HUES48 (cell line): ENCODE measurements at regions not wholly inside any gene's neighbourhood (a gene's known extent, or its start where the extent isn't known, plus 50 kb on each side); places are given as distances from the start of the nearest gene placed in this dataset.

Experiments
- H3K27ac ChIP-seq: one replicate; pipeline ENCODE4 v1.7.0; 2013; ENCODE audit warnings: low read depth, low read length, inconsistent platforms
- H3K27me3 ChIP-seq: 2 replicates; pipeline ENCODE4 v1.6.1; 2013; ENCODE audit warnings: mild to moderate bottlenecking, low read length; ENCODE audit not compliant: control insufficient read depth, insufficient read depth
- H3K36me3 ChIP-seq: 2 replicates; pipeline ENCODE4 v1.6.1; 2013; ENCODE audit warnings: low read length; ENCODE audit not compliant: control insufficient read depth, insufficient read depth
- H3K4me1 ChIP-seq: 2 replicates; pipeline ENCODE4 v1.6.1; 2013; ENCODE audit warnings: mild to moderate bottlenecking, low read length; ENCODE audit not compliant: control insufficient read depth, insufficient read depth
- H3K4me3 ChIP-seq: 2 replicates; pipeline ENCODE4 v1.5.1; 2013; ENCODE audit warnings: mild to moderate bottlenecking, low read depth, low read length
- H3K9ac ChIP-seq: 2 replicates; pipeline ENCODE4 v1.6.1; 2013; ENCODE audit warnings: mild to moderate bottlenecking, low read depth, low read length, moderate library complexity
- H3K9me3 ChIP-seq: 2 replicates; pipeline ENCODE4 v1.6.1; 2013; ENCODE audit warnings: low read length; ENCODE audit not compliant: control insufficient read depth, insufficient read depth

GRCh38 chr6:134689641-134690040 is 260.3 kb downstream of the ALDH8A1 start:
- no peak overlapping the region for H3K27ac ChIP-seq
- H3K27me3 ChIP-seq = no peaks in the 10 kb centered on the region
- no peaks in the 10 kb centered on the region for H3K9me3 ChIP-seq
- H3K4me3 ChIP-seq = no peak overlapping the region
- no peaks in the 10 kb centered on the region for H3K36me3 ChIP-seq
- no peaks in the 10 kb centered on the region for H3K4me1 ChIP-seq
- H3K9ac ChIP-seq = no peak overlapping the region

- Histone ChIP-seq H3K4me3 (no peak overlapping the region), H3K4me1 (no peaks in the 10 kb centered on the region), H3K27ac (no peak overlapping the region), H3K9ac (no peak overlapping the region), H3K9me3 (no peaks in the 10 kb centered on the region), H3K36me3 (no peaks in the 10 kb centered on the region), H3K27me3 (no peaks in the 10 kb centered on the region)
Observed at GRCh38 chr6:134689177-134689576, 260.7 kb downstream of the ALDH8A1 start.

- H3K4me1 ChIP-seq = no peaks in the 10 kb centered on the region
- H3K36me3 ChIP-seq = no peaks in the 10 kb centered on the region
- no peak overlapping the region for H3K27ac ChIP-seq
- H3K27me3 ChIP-seq = no peaks in the 10 kb centered on the region
- no peak overlapping the region for H3K9ac ChIP-seq
- H3K9me3 ChIP-seq = no peaks in the 10 kb centered on the region
- H3K4me3 ChIP-seq = no peak overlapping the region
Observed at GRCh38 chr6:134686071-134686470, 263.8 kb downstream of the ALDH8A1 start.

- no peak overlapping the region for H3K4me3 ChIP-seq
- H3K9ac ChIP-seq = no peak overlapping the region
- no peaks in the 10 kb centered on the region for H3K27me3 ChIP-seq
- H3K36me3 ChIP-seq = no peaks in the 10 kb centered on the region
- no peaks in the 10 kb centered on the region for H3K4me1 ChIP-seq
- H3K9me3 ChIP-seq = no peaks in the 10 kb centered on the region
- no peak overlapping the region for H3K27ac ChIP-seq
Observed at GRCh38 chr6:134684423-134684795, 265.5 kb downstream of the ALDH8A1 start.

GRCh38 chr6:134683783-134684422 is 266.0 kb downstream of the ALDH8A1 start:
- Histone ChIP-seq H3K9ac (no peak overlapping the region), H3K36me3 (no peaks in the 10 kb centered on the region), H3K27ac (no peak overlapping the region)

GRCh38 chr6:134680433-134680832 is 269.5 kb downstream of the ALDH8A1 start:
- Histone ChIP-seq H3K27ac (no peak overlapping the region), H3K4me1 (no peaks in the 10 kb centered on the region), H3K27me3 (no peaks in the 10 kb centered on the region), H3K36me3 (no peaks in the 10 kb centered on the region), H3K9ac (no peak overlapping the region), H3K4me3 (no peak overlapping the region), H3K9me3 (no peaks in the 10 kb centered on the region)

More at GRCh38 chr6:134683783-134684422, 266.0 kb downstream of the ALDH8A1 start:
- H3K4me1 ChIP-seq = no peaks in the 10 kb centered on the region
- H3K9me3 ChIP-seq = no peaks in the 10 kb centered on the region
- no peak overlapping the region for H3K4me3 ChIP-seq
- no peaks in the 10 kb centered on the region for H3K27me3 ChIP-seq

GRCh38 chr6:134680021-134680420 is 269.9 kb downstream of the ALDH8A1 start:
- H3K36me3 ChIP-seq = no peaks in the 10 kb centered on the region
- no peak overlapping the region for H3K4me3 ChIP-seq
- peaks cover 4% of the 10 kb centered on the region for H3K4me1 ChIP-seq
- no peak overlapping the region for H3K27ac ChIP-seq
- no peaks in the 10 kb centered on the region for H3K27me3 ChIP-seq
- no peaks in the 10 kb centered on the region for H3K9me3 ChIP-seq
- H3K9ac ChIP-seq = no peak overlapping the region

GRCh38 chr6:134678436-134678889 is 271.4 kb downstream of the ALDH8A1 start:
- H3K4me3 ChIP-seq = no peak overlapping the region
- H3K27ac ChIP-seq = no peak overlapping the region
- H3K9ac ChIP-seq = no peak overlapping the region
- H3K27me3 ChIP-seq = no peaks in the 10 kb centered on the region
- H3K4me1 ChIP-seq = peaks cover 11% of the 10 kb centered on the region
- no peaks in the 10 kb centered on the region for H3K36me3 ChIP-seq
- H3K9me3 ChIP-seq = no peaks in the 10 kb centered on the region

- Histone ChIP-seq H3K4me1 (peaks cover 11% of the 10 kb centered on the region), H3K27me3 (no peaks in the 10 kb centered on the region), H3K9ac (no peak overlapping the region), H3K4me3 (no peak overlapping the region), H3K36me3 (no peaks in the 10 kb centered on the region), H3K27ac (no peak overlapping the region), H3K9me3 (no peaks in the 10 kb centered on the region)
Observed at GRCh38 chr6:134676307-134677281, 273.3 kb downstream of the ALDH8A1 start.

GRCh38 chr6:134675110-134676054 is 274.5 kb downstream of the ALDH8A1 start:
- H3K9ac ChIP-seq = no peak overlapping the region

More at GRCh38 chr6:134675110-134676054, 274.5 kb downstream of the ALDH8A1 start:
- Histone ChIP-seq H3K36me3 (no peaks in the 10 kb centered on the region), H3K27ac (no peak overlapping the region), H3K4me1 (peaks cover 11% of the 10 kb centered on the region), H3K27me3 (no peaks in the 10 kb centered on the region), H3K4me3 (no peak overlapping the region), H3K9me3 (no peaks in the 10 kb centered on the region)
